A549 (cell line): ENCODE measurements at regions not wholly inside any gene's neighbourhood (a gene's known extent, or its start where the extent isn't known, plus 50 kb on each side); places are given as distances from the start of the nearest gene placed in this dataset.
A peak's percentile ranks its signal among the peaks of the same experiment; 100 is the strongest.

Experiments used
- BHLHE40 ChIP-seq: IDR thresholded peaks from 2 replicates; pipeline ENCODE4 v1.6.1; 2012; ENCODE audit warnings: low read depth, low read length, inconsistent platforms
- ESRRA ChIP-seq: fragments of 150-350 bp; IDR thresholded peaks from 2 replicates; pipeline ENCODE4 v1.6.1; 2014; ENCODE audit warnings: mild to moderate bottlenecking, low read length, borderline replicate concordance
- JUN ChIP-seq, 2 experiments: fragments of >200 bp; sonication (Bioruptor Twin); formaldehyde crosslinking; IDR thresholded peaks; 2 replicates in 1 of 2; 3 replicates in 1 of 2; pipeline ENCODE4 v1.6.1; 2016 to 2017
- NPAS2 ChIP-seq: fragments of 250-450 bp; sonication (Bioruptor Pico); IDR thresholded peaks from 2 replicates; pipeline ENCODE4 v1.8.0; 2022; ENCODE audit warnings: mild to moderate bottlenecking, moderate library complexity, borderline replicate concordance
- POLR2A ChIP-seq: IDR thresholded peaks from 2 replicates; pipeline ENCODE4 v1.6.1; 2012; ENCODE audit warnings: mild to moderate bottlenecking, low read length
- TF ChIP-seq, protein P1 (sequence below): fragments of >200 bp; sonication (Bioruptor Twin); formaldehyde crosslinking; IDR thresholded peaks from 3 replicates; pipeline ENCODE4 v1.5.1; 2016
- TF ChIP-seq, protein P2 (sequence below): fragments of 150-350 bp; IDR thresholded peaks from 2 replicates; pipeline ENCODE4 v1.6.1; 2014; ENCODE audit warnings: low read depth, mild to moderate bottlenecking, low read length
- TF ChIP-seq, protein P3 (sequence below): IDR thresholded peaks from 2 replicates; pipeline ENCODE4 v1.6.1; 2012

DNA sequence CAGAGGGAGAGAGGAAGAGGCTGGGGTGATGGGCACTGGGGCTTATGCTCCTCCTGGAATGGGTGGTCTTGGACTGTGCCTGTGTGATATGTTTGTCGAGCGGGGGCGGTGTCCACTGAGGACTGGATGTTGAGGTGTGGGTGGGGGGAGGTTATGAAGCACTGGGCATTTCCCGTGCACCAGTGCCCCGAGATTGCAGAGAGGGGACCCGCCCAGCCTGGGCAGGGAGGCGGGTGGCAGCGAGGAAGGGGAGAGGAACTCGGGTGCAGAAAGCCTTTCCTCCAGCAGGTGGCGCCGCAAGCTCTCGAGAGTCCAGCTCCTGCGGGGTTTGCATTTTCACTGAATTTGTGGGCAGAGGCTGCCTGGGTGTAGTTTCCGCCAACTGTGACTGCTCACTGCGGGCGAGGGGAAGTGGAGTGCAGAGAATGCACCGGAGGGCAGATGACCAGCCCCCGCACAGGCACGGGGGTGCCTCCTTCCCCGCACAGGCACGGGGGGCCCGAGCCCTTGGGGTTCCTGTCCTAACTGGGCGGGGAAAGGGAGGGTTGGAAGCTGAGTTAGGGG lies 190.6 kb downstream of the SEC14L1 start:
- TF ChIP-seq, protein P1, sequence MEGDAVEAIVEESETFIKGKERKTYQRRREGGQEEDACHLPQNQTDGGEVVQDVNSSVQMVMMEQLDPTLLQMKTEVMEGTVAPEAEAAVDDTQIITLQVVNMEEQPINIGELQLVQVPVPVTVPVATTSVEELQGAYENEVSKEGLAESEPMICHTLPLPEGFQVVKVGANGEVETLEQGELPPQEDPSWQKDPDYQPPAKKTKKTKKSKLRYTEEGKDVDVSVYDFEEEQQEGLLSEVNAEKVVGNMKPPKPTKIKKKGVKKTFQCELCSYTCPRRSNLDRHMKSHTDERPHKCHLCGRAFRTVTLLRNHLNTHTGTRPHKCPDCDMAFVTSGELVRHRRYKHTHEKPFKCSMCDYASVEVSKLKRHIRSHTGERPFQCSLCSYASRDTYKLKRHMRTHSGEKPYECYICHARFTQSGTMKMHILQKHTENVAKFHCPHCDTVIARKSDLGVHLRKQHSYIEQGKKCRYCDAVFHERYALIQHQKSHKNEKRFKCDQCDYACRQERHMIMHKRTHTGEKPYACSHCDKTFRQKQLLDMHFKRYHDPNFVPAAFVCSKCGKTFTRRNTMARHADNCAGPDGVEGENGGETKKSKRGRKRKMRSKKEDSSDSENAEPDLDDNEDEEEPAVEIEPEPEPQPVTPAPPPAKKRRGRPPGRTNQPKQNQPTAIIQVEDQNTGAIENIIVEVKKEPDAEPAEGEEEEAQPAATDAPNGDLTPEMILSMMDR: peak; percentile 97
- no peak for TF ChIP-seq ESRRA
- no peak for TF ChIP-seq POLR2A
- TF ChIP-seq, protein P2, sequence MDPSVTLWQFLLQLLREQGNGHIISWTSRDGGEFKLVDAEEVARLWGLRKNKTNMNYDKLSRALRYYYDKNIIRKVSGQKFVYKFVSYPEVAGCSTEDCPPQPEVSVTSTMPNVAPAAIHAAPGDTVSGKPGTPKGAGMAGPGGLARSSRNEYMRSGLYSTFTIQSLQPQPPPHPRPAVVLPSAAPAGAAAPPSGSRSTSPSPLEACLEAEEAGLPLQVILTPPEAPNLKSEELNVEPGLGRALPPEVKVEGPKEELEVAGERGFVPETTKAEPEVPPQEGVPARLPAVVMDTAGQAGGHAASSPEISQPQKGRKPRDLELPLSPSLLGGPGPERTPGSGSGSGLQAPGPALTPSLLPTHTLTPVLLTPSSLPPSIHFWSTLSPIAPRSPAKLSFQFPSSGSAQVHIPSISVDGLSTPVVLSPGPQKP: no peak
- TF ChIP-seq, protein P3, sequence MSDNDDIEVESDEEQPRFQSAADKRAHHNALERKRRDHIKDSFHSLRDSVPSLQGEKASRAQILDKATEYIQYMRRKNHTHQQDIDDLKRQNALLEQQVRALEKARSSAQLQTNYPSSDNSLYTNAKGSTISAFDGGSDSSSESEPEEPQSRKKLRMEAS: no peak
- TF ChIP-seq NPAS2 (CRISPR knock-in tag): no peak
- TF ChIP-seq BHLHE40: no peak
- 0 out of 5 replicates have a peak, but pooled peaks of 1 of the 2 experiments have one; percentile 32 for TF ChIP-seq JUN (IDR thresholded peaks at IDR 0.05)
